ENCODE measurements at regions not wholly inside any gene's neighbourhood (a gene's known extent, or its start where the extent isn't known, plus 50 kb on each side); places are given as distances from the start of the nearest gene placed in this dataset.

GRCh38 chr2:223692191-223692947 is 90.2 kb upstream of the SCG2 start (continued):
- TF ChIP-seq CTCF (IDR thresholded peaks at IDR 0.05; ENCODE audit: control extremely low read depth in 1 of 3, insufficient read depth in 1 of 3, low read depth in 1 of 3, low read length in 3 of 3) (peak; percentile 61 to 71 (median 70)), KDM5A (IDR thresholded peaks at IDR 0.05; ENCODE audit: low read length) (no peak), CEBPB (IDR thresholded peaks at IDR 0.05; ENCODE audit: low read depth, low read length) (no peak), HDAC6 (IDR thresholded peaks at IDR 0.05; ENCODE audit: low read depth, low read length) (no peak)
